IPS DF 4.7 (cell line): ENCODE measurements at regions not wholly inside any gene's neighbourhood (a gene's known extent, or its start where the extent isn't known, plus 50 kb on each side); places are given as distances from the start of the nearest gene placed in this dataset.

Source experiments
- DNase-seq: peaks from one replicate; pipeline ENCODE4 v3.0.0-alpha.2; 2013; ENCODE audit warnings: low spot score; ENCODE audit errors: extremely low read depth

DNA sequence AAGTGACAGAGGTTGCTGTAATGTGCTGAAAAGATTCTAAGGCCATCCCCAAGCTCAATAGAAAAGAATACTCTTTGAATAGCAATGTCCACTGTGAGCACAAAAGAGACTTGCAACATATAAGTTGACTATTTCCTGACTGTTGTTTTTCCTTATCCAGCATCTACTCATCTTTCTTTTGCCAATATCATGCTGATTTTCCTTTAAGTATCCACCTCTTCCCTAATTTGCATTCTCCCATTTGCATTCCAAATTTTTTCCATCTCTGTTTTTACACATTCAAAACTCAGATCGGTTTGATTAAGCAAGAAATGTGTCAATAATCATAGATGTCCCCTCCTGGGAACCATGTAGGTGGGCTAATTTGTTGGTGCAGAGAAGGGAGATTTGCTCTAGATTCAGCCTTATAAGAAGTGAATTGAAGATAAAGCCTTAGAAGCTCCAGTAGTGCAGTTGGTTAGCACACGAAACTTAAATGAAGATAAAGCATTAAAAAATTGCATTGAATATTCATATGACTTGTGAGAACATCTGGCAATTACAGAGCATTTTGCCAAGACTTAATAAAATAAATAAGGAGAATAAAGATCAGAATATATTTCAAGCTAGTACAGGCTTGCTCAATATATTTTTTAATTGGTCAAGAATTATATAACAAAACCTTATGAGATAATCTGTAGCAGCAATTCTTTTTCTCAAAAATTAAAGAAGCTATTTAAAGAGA is 267.6 kb downstream of the TMEM167A start:
- no peak for DNase-seq

DNA sequence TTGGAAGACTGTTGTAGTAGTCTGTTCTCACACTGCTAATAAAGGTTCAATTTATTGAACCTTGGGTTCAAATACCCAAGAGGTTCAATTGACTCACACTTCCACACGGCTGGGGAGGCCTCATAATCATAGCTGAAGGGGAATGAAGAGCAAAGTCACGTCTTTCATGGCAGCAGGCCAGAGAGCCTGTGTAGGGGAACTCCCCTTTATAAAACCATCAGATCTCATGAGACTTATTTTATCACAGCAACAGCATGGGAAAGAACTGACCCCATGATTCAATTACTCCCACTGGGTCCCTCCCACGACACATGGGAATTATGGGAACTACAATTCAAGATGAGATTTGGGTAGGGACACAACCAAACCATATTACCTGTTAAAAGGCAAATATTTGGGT is 268.2 kb downstream of the TMEM167A start:
- DNase-seq: no peak

DNA sequence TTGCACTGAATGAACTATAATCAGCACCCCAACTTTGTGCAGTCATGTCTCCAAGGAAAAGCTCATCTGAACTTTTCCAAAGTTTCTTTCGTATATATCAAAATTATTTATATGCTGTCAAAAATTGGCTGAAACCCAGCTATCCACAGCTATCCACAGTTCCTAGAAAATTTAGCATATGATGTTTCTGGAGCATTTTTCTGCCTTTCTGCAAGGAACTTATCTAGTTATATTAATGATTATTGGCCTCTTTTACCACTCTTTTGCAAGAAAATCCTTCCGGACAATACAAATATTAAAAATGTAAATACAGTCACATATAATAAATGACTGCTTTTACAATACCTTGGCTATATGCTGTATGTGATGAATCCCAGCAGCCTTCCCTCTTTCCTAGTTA is 270.2 kb downstream of the TMEM167A start:
- DNase-seq: no peak

DNA sequence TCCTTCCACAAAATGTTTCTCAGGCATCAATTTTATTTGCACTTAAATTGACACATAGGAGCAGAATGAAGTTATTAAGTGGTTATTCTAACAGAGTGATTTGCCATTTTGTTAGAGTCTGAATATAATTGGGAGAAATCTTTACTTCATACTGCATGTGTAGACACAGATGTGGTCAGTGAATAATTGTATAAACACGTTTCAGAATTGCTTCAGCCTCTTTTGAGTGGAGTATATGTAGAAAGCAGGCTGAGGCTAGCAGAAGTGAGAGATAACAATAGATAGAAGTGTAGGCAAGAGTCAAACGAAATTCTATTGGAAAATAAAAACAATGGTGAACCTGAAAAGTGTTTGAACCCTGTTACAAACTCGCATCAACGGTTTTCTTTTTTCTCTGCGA is 270.7 kb downstream of the TMEM167A start:
- DNase-seq: no peak

DNA sequence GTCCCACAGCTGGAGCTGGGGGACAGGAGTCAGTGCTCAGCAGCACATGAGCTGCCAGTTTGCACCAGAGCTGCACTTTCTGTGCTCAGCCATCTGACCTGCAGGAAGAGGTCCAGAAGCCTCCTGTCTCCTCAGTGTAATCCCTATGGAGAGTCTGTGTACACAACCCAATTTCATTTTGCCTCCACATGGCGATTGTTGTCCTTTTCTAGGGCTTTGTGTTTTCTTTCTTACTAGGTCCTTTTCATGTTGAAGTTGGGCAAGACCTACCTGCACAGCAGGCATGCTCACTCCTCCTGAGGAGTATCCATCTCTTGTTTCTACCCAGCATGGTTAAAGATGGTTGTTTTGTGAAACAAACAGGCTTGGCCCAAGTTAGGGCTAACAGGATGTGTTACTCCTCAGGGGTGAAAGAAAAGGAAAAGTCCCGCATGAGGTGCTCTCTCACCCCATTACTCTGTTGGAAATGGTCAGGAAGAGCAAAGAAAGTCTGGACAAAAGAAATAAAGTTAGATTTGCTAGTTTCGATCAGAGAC is 273.0 kb downstream of the TMEM167A start:
- no peak for DNase-seq

- no peak for DNase-seq
Observed at GRCh38 chr5:82802954-82803353, 274.2 kb downstream of the TMEM167A start.

- no peak for DNase-seq
Observed at GRCh38 chr5:82800826-82801225, 276.4 kb downstream of the TMEM167A start.

GRCh38 chr5:82799361-82800077 is 277.7 kb downstream of the TMEM167A start:
- no peak for DNase-seq

DNA sequence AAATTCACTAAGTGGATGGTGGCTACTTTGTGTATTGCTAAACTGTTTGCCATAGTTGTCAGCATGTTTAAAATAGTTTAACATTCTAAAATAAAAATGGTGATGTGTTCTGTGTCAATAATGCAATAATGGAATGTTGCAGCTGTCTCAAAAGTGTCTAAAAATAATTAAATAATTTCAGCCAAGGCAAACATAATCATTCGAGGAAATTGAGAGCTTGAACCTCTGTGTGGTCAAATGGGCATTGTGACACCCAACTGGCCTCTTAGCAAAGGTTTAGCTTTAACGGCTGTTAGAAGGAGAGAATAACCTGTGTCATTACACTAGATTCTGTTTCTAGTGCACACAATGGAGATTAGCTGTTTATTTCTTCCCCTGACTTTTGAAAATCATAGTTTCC is 278.5 kb downstream of the TMEM167A start:
- no peak for DNase-seq

- DNase-seq: no peak
Observed at GRCh38 chr5:82796643-82797416, 280.4 kb downstream of the TMEM167A start.

- no peak for DNase-seq
Observed at GRCh38 chr5:82794876-82795275, 282.3 kb downstream of the TMEM167A start.

DNA sequence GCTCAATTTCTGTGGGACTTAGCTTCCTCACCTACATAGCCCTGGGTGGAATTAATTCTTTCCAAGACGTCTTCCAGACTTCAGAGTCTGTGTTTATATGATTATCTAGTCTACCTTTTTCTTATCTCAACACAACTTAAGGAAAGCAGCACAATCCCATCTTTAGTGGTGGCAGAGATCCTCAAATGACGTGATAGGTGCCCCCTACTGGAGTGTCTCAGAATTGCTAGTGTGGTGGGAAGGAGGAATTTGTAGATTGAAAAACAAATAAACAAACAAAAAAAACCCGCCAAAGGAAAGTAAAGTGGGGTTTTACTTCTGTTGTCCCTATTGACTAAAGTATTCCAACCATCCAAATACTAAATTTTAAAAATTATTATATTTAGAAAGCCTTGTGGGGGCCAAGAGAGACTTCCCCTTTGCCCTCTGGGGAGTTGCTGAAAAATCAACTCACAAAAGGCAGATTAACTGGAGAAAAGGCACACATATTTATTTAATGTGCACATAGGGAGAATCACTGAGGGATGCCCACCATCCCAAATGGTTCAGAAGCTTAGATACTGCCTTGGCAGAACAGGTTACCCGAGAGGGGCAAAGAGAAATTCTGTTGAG is 283.3 kb downstream of the TMEM167A start:
- no peak for DNase-seq

GRCh38 chr5:82792096-82792495 is 285.1 kb downstream of the TMEM167A start:
- no peak for DNase-seq

GRCh38 chr5:82789095-82789494 is 288.1 kb downstream of the TMEM167A start:
- no peak for DNase-seq

- no peak for DNase-seq
Observed at GRCh38 chr5:82786748-82787147, 290.4 kb downstream of the TMEM167A start.

GRCh38 chr5:82785882-82786509 is 291.2 kb downstream of the TMEM167A start:
- DNase-seq: no peak

GRCh38 chr5:82785456-82785855 is 291.7 kb downstream of the TMEM167A start:
- no peak for DNase-seq

DNA sequence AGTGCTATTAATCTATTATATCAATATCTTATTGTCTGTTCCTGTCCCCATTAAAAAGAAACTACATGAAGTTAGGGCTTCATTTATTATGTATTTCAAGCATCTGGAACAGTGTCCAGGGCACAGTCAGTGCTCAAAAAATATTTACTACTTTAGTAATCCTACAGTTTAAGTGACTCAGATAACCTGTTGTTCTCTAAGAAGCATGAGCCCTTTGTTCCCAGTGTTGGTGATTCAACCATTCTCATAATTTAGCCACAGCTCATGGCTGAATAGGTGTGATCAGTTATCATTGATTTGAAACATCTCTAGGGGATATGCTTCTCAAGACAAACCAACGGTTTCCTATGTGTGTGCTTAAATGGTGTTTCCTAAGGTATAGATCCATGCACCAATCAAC is 292.7 kb downstream of the TMEM167A start:
- no peak for DNase-seq

DNA sequence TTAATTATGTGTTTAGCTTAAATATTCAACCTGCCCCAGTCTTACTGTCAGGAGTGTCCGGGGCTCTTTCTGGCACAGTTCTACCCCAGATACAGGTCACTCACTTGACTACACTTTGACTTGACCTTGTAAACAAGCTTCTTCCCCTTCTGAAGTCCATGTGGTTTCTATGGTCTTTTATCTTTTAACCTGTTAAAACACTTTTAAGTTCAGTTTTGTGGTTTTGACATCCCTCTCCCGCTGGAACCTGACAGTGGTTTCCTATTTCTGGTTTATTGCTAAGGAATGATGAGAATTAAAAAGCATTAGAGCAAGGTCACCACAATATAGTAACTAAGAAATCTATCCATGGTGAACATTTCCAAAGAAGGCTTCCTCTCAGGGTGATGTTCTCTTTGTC is 300.1 kb downstream of the TMEM167A start:
- DNase-seq: no peak

- no peak for DNase-seq
Observed at GRCh38 chr5:82772281-82772680, 304.9 kb downstream of the TMEM167A start.

- no peak for DNase-seq
Observed at GRCh38 chr5:82766206-82766605, 311.0 kb downstream of the TMEM167A start.
